Fibroblast of lung (primary cell): ENCODE measurements at regions not wholly inside any gene's neighbourhood (a gene's known extent, or its start where the extent isn't known, plus 50 kb on each side); places are given as distances from the start of the nearest gene placed in this dataset.

Experiments
- DNase-seq, 2 donors: peaks; one replicate each; pipeline versions ENCODE4 v3.0.0 to v3.0.0-alpha.2; 2010; ENCODE audit warnings: low read depth in 2 of 2
- H2AFZ ChIP-seq: 2 replicates; pipeline ENCODE4 v1.5.1; 2012; ENCODE audit warnings: low read length, control low read depth, inconsistent platforms
- H3K27ac ChIP-seq: 2 replicates; pipeline ENCODE4 v1.5.1; 2011; ENCODE audit warnings: low read length, control low read depth; ENCODE audit not compliant: insufficient read depth
- H3K27me3 ChIP-seq: 2 replicates; pipeline ENCODE4 v1.5.1; 2011; ENCODE audit warnings: mild to moderate bottlenecking, low read length; ENCODE audit not compliant: control insufficient read depth, insufficient read depth
- H3K36me3 ChIP-seq: 2 replicates; pipeline ENCODE4 v1.5.1; 2011; ENCODE audit warnings: low read length; ENCODE audit not compliant: control insufficient read depth, insufficient read depth
- H3K4me1 ChIP-seq: 2 replicates; pipeline ENCODE4 v1.5.1; 2011; ENCODE audit warnings: low read length; ENCODE audit not compliant: control insufficient read depth, insufficient read depth; ENCODE audit errors: extremely low read depth
- H3K4me2 ChIP-seq: 2 replicates; pipeline ENCODE4 v1.5.1; 2011; ENCODE audit warnings: low read length, control low read depth; ENCODE audit not compliant: insufficient read depth; ENCODE audit errors: extremely low read depth
- H3K4me3 ChIP-seq, 4 experiments: fragments of 200-600 bp in 1 of 4; sonication (generic) in 1 of 4; replicated peaks in 1 of 4; 2 replicates each; pipeline ENCODE4 v1.5.1; 2011 to 2016; ENCODE audit warnings: low read length in 4 of 4, low read depth in 3 of 4, mild to moderate bottlenecking in 3 of 4, control low read depth in 2 of 4, inconsistent platforms in 1 of 4, mixed read lengths in 1 of 4; ENCODE audit not compliant: insufficient read depth in 1 of 4; ENCODE audit errors: control extremely low read depth in 1 of 4
- H3K79me2 ChIP-seq: 2 replicates; pipeline ENCODE4 v1.5.1; 2012; ENCODE audit warnings: mild to moderate bottlenecking, low read length, inconsistent platforms; ENCODE audit not compliant: control insufficient read depth, insufficient read depth
- H3K9ac ChIP-seq: 2 replicates; pipeline ENCODE4 v1.5.1; 2011; ENCODE audit warnings: mild to moderate bottlenecking, low read length, control low read depth; ENCODE audit not compliant: insufficient read depth
- H3K9me3 ChIP-seq: 2 replicates; pipeline ENCODE4 v1.5.1; 2012; ENCODE audit warnings: low read depth, low read length; ENCODE audit not compliant: control insufficient read depth, insufficient read depth
- H4K20me1 ChIP-seq: 2 replicates; pipeline ENCODE4 v1.5.1; 2011; ENCODE audit warnings: low read length; ENCODE audit not compliant: control insufficient read depth, insufficient read depth; ENCODE audit errors: extremely low read depth
- EZH2 ChIP-seq: IDR thresholded peaks from 2 replicates; pipeline ENCODE4 v1.5.1; 2012; ENCODE audit warnings: low read length, control low read depth, mild to moderate bottlenecking; ENCODE audit errors: missing control alignments
- TF ChIP-seq, protein P1 (sequence below), 2 donors: IDR thresholded peaks in 1 of 2; conservative IDR thresholded peaks in 1 of 2; 1 replicate in 1 of 2; 2 replicates in 1 of 2; pipeline ENCODE4 v1.5.1; 2011 to 2012; ENCODE audit warnings: low read length in 2 of 2, control low read depth in 1 of 2, inconsistent platforms in 1 of 2, low read depth in 1 of 2, mild to moderate bottlenecking in 1 of 2

DNA sequence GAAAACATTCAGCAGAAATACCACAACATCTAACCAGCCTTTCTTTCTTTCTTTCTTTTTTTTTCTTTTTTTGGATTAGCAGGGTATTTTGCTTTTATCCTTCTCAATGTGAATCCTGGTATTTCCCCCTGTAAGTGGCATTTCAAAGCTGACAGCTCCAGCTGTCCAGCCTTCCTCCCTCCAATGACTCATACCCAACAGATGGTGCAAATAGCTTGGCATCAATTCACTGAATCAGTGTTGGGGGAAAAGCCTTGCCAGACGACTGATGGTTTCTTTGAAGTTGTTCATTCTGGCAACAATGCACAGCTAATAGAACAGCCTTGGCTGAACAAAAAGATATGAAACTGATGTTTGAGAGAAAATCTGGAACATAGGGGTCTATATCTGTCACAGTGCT lies 316.8 kb upstream of the STEAP1 start:
- no peak for TF ChIP-seq EZH2
- TF ChIP-seq, protein P1, sequence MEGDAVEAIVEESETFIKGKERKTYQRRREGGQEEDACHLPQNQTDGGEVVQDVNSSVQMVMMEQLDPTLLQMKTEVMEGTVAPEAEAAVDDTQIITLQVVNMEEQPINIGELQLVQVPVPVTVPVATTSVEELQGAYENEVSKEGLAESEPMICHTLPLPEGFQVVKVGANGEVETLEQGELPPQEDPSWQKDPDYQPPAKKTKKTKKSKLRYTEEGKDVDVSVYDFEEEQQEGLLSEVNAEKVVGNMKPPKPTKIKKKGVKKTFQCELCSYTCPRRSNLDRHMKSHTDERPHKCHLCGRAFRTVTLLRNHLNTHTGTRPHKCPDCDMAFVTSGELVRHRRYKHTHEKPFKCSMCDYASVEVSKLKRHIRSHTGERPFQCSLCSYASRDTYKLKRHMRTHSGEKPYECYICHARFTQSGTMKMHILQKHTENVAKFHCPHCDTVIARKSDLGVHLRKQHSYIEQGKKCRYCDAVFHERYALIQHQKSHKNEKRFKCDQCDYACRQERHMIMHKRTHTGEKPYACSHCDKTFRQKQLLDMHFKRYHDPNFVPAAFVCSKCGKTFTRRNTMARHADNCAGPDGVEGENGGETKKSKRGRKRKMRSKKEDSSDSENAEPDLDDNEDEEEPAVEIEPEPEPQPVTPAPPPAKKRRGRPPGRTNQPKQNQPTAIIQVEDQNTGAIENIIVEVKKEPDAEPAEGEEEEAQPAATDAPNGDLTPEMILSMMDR (conservative IDR thresholded peaks at IDR 0.05 in 1 of 2, IDR thresholded peaks at IDR 0.05 in 1 of 2; ENCODE audit: low read depth in 1 of 2, low read length in 2 of 2), result no peak
- H3K36me3 ChIP-seq, result no peaks in the 10 kb centered on the region
- H3K27me3 ChIP-seq, result no peaks in the 10 kb centered on the region
- DNase-seq, result peak; percentile 7 to 11
- no peak overlapping the region for H2AFZ ChIP-seq
- H3K4me3 ChIP-seq, result no peak overlapping the region
- H3K9ac ChIP-seq, result no peak overlapping the region
- H4K20me1 ChIP-seq, result no peaks in the 10 kb centered on the region
- no peak overlapping the region for H3K27ac ChIP-seq
- no peaks in the 10 kb centered on the region for H3K4me1 ChIP-seq
- no peak overlapping the region for H3K4me2 ChIP-seq
- no peaks in the 10 kb centered on the region for H3K79me2 ChIP-seq
- H3K9me3 ChIP-seq, result no peaks in the 10 kb centered on the region

DNA sequence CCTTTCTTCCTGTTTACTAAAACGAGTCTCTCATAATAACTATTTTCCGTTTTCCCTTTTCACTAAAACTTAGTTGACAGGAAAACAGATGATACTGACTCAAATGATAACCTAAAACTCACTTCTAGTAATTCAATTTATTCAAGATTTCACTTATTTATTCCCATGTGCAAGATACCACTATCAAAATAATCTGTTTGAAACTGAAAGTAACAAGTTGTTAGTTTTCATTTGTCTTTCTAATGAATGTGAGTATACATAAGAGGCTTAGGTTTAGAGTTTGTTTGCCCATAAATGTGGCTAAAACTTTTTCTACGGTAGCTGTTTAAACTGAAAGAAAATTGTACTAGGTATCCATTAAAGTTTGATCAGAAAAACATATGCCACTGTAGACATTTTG lies 314.9 kb upstream of the STEAP1 start:
- no peak overlapping the region for H2AFZ ChIP-seq

DNA sequence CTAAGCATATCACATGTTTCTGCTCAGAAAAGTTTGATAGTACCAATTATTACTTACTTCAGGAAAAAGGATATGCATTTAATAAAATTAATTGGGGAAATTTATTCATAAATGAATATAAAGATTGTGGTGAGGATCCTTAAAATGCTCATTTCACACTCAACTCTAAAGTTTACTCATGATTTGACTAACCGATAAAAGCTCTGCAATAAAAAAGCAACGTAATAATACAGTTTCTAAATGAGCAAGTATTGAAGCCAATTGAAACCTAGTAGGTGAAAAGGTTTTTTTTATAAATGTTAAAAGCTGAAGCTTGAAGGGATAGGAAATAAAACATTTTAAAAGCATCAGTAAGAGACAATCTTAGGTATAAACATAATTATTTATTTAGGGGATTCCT lies 308.3 kb upstream of the STEAP1 start:
- no peak for TF ChIP-seq EZH2
- TF ChIP-seq, protein P1 (conservative IDR thresholded peaks at IDR 0.05 in 1 of 2, IDR thresholded peaks at IDR 0.05 in 1 of 2; ENCODE audit: low read depth in 1 of 2, low read length in 2 of 2), result no peak
- H3K79me2 ChIP-seq, result no peaks in the 10 kb centered on the region
- H4K20me1 ChIP-seq, result no peaks in the 10 kb centered on the region
- no peaks in the 10 kb centered on the region for H3K27me3 ChIP-seq
- no peak for DNase-seq
- no peak overlapping the region for H2AFZ ChIP-seq
- H3K36me3 ChIP-seq, result no peaks in the 10 kb centered on the region
- H3K9me3 ChIP-seq, result no peaks in the 10 kb centered on the region
- H3K4me3 ChIP-seq, result no peak overlapping the region
- H3K4me2 ChIP-seq, result no peak overlapping the region
- no peak overlapping the region for H3K27ac ChIP-seq
- H3K9ac ChIP-seq, result no peak overlapping the region
- no peaks in the 10 kb centered on the region for H3K4me1 ChIP-seq

More for the DNA sequence above, 314.9 kb upstream of the STEAP1 start:
- H3K27ac ChIP-seq, result no peak overlapping the region
- H3K4me2 ChIP-seq, result peak overlapping the region; percentile 42
- H3K9ac ChIP-seq, result no peak overlapping the region
- H3K4me1 ChIP-seq, result no peaks in the 10 kb centered on the region
- no peaks in the 10 kb centered on the region for H3K9me3 ChIP-seq
- H4K20me1 ChIP-seq, result no peaks in the 10 kb centered on the region
- no peaks in the 10 kb centered on the region for H3K36me3 ChIP-seq
- no peak for DNase-seq
- no peak overlapping the region for H3K4me3 ChIP-seq
- H3K79me2 ChIP-seq, result no peaks in the 10 kb centered on the region
- H3K27me3 ChIP-seq, result no peaks in the 10 kb centered on the region
- TF ChIP-seq EZH2, result no peak
- TF ChIP-seq, protein P1 (conservative IDR thresholded peaks at IDR 0.05 in 1 of 2, IDR thresholded peaks at IDR 0.05 in 1 of 2; ENCODE audit: low read depth in 1 of 2, low read length in 2 of 2), result no peak
